ENCODE measurements at regions not wholly inside any gene's neighbourhood (a gene's known extent, or its start where the extent isn't known, plus 50 kb on each side); places are given as distances from the start of the nearest gene placed in this dataset.
A peak's percentile ranks its signal among the peaks of the same experiment; 100 is the strongest.

DNA sequence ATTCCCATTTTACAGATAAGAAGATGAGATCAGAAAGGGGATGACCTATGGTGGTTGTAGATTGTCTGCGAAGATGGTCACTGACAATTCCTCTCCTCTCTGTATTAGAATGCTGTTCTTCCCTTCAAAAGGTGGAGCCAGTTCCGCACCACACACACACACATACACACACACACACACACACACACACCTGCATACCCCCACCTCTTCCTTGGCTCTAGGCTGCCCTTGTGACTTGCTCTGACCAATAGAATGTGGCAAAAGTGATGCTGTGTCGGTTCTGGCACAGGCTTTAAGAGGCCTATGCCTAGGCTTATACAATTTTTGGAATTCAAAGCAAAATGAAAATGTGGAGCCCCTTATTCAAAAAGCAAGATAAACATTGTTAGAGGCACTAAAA is 88.0 kb downstream of the ZFP36L2 start:
- H3K9me3 ChIP-seq (ENCODE audit: control insufficient read depth, insufficient read depth, low read length): no peaks in the 10 kb centered on the region
- peaks cover 36% of the 10 kb centered on the region for H3F3A ChIP-seq (ENCODE audit: control insufficient read depth, insufficient read depth)
- H3K79me2 ChIP-seq (ENCODE audit: control insufficient read depth, low read length): no peaks in the 10 kb centered on the region
- peak overlapping the region; percentile 73 for H3K4me2 ChIP-seq (ENCODE audit: low read length)
- H3K36me3 ChIP-seq (ENCODE audit: control insufficient read depth, low read length): no peaks in the 10 kb centered on the region
- TF ChIP-seq, protein P1, sequence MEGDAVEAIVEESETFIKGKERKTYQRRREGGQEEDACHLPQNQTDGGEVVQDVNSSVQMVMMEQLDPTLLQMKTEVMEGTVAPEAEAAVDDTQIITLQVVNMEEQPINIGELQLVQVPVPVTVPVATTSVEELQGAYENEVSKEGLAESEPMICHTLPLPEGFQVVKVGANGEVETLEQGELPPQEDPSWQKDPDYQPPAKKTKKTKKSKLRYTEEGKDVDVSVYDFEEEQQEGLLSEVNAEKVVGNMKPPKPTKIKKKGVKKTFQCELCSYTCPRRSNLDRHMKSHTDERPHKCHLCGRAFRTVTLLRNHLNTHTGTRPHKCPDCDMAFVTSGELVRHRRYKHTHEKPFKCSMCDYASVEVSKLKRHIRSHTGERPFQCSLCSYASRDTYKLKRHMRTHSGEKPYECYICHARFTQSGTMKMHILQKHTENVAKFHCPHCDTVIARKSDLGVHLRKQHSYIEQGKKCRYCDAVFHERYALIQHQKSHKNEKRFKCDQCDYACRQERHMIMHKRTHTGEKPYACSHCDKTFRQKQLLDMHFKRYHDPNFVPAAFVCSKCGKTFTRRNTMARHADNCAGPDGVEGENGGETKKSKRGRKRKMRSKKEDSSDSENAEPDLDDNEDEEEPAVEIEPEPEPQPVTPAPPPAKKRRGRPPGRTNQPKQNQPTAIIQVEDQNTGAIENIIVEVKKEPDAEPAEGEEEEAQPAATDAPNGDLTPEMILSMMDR (IDR thresholded peaks at IDR 0.05; ENCODE audit: low read depth, low read length, poor library complexity, severe bottlenecking): no peak
- no peak for TF ChIP-seq EZH2phosphoT487 (IDR thresholded peaks at IDR 0.05; ENCODE audit: borderline replicate concordance, low read length)
- H4K20me1 ChIP-seq (ENCODE audit: control insufficient read depth, insufficient read depth, low read depth, low read length): no peaks in the 10 kb centered on the region
- H3K4me3 ChIP-seq (ENCODE audit: low read length): peak overlapping the region; percentile 17
- peak overlapping the region; percentile 98 for H3K27ac ChIP-seq (ENCODE audit: low read depth, low read length)
- H3K4me1 ChIP-seq (ENCODE audit: control insufficient read depth, low read length): peaks cover 84% of the 10 kb centered on the region
- no peaks in the 10 kb centered on the region for H3K9me2 ChIP-seq (replicated peaks; ENCODE audit: control insufficient read depth, low read length)
- no peaks in the 10 kb centered on the region for H3K27me3 ChIP-seq (ENCODE audit: control insufficient read depth, low read length)

DNA sequence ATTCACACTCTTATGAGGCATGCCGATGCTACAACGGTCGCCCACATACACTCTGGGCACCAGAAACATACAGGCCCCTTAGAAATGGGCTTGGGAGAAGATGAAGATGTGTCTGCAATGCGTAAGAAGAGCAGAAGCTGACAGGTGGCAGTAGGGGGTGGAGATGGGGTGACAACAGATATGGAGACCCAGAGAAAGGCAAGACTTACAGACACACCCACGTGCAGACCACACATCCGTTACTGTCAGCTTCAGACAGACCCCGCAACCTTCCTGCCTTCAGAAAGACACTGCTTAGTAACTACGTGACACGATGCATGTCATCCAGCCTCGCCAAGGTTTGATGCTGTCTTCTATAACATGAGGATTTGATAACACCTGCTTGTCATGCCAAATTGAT is 89.5 kb downstream of the ZFP36L2 start:
- no peaks in the 10 kb centered on the region for H3K27me3 ChIP-seq (ENCODE audit: control insufficient read depth, low read length)
- H3K4me1 ChIP-seq (ENCODE audit: control insufficient read depth, low read length): peaks cover 91% of the 10 kb centered on the region
- peaks cover 47% of the 10 kb centered on the region for H3F3A ChIP-seq (ENCODE audit: control insufficient read depth, insufficient read depth)
- H3K9me3 ChIP-seq (ENCODE audit: control insufficient read depth, insufficient read depth, low read length): no peaks in the 10 kb centered on the region
- H3K79me2 ChIP-seq (ENCODE audit: control insufficient read depth, low read length): no peaks in the 10 kb centered on the region
- TF ChIP-seq EZH2phosphoT487 (IDR thresholded peaks at IDR 0.05; ENCODE audit: borderline replicate concordance, low read length): no peak
- TF ChIP-seq, protein P1 (IDR thresholded peaks at IDR 0.05; ENCODE audit: low read depth, low read length, poor library complexity, severe bottlenecking): peak; percentile 18
- peak overlapping the region; percentile 73 for H3K4me2 ChIP-seq (ENCODE audit: low read length)
- peak overlapping the region; percentile 98 for H3K27ac ChIP-seq (ENCODE audit: low read depth, low read length)
- H3K4me3 ChIP-seq (ENCODE audit: low read length): peak overlapping the region; percentile 58
- H4K20me1 ChIP-seq (ENCODE audit: control insufficient read depth, insufficient read depth, low read depth, low read length): no peaks in the 10 kb centered on the region
- no peaks in the 10 kb centered on the region for H3K36me3 ChIP-seq (ENCODE audit: control insufficient read depth, low read length)
- H3K9me2 ChIP-seq (replicated peaks; ENCODE audit: control insufficient read depth, low read length): no peaks in the 10 kb centered on the region

DNA sequence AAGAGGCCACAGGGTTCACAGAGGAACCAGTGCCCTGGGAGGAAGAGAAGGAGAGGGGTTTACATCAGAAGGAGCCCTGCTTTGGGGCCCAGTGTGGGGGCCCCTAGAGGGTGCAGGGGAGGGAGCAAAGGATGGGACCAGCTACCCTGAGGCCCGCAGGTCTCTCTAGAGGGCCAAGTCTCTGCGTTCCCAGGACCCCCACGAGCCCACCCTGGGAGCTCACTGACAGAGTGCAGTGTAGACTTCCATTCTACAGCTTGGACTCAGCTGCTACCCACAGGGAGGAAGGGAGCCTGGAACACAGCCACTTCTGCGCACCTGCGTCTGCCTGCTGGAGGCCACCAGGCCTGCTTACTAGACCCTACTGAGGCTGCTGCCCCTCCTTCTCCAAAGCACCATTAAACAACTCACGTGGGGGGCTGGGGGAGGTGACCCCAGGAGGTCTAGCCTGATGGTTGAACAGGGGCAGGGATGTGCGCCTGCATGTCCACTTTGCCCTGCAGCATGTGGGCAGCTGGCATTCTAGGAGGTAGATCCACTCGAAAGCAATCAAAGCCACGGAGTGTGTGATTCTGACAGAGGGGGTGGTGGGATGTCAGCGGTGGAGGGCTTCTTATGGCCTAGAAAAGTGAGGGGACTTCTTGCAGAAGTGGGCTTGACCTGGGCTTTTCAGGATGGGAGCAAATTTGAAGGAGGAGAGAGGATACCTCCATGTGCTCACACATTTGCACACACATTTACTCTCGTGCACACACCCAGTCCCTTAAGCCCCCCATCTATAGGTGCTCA is 90.2 kb downstream of the ZFP36L2 start:
- Histone ChIP-seq H3K9me3 (ENCODE audit: control insufficient read depth, insufficient read depth, low read length) (no peaks in the 10 kb centered on the region), H3K4me3 (ENCODE audit: low read length) (peak overlapping the region; percentile 58), H3F3A (ENCODE audit: control insufficient read depth, insufficient read depth) (peaks cover 51% of the 10 kb centered on the region), H3K79me2 (ENCODE audit: control insufficient read depth, low read length) (no peaks in the 10 kb centered on the region), H3K4me2 (ENCODE audit: low read length) (peak overlapping the region; percentile 73), H3K36me3 (ENCODE audit: control insufficient read depth, low read length) (no peaks in the 10 kb centered on the region), H3K27ac (ENCODE audit: low read depth, low read length) (peak overlapping the region; percentile 98), H3K27me3 (ENCODE audit: control insufficient read depth, low read length) (no peaks in the 10 kb centered on the region), H4K20me1 (ENCODE audit: control insufficient read depth, insufficient read depth, low read depth, low read length) (no peaks in the 10 kb centered on the region), H3K4me1 (ENCODE audit: control insufficient read depth, low read length) (peaks cover 94% of the 10 kb centered on the region), H3K9me2 (replicated peaks; ENCODE audit: control insufficient read depth, low read length) (no peaks in the 10 kb centered on the region)
- TF ChIP-seq, protein P1 (IDR thresholded peaks at IDR 0.05; ENCODE audit: low read depth, low read length, poor library complexity, severe bottlenecking): no peak
- TF ChIP-seq EZH2phosphoT487 (IDR thresholded peaks at IDR 0.05; ENCODE audit: borderline replicate concordance, low read length): no peak
